Neural progenitor cell (in vitro differentiated cells): ENCODE measurements at regions not wholly inside any gene's neighbourhood (a gene's known extent, or its start where the extent isn't known, plus 50 kb on each side); places are given as distances from the start of the nearest gene placed in this dataset.

Experiments
- EZH2 ChIP-seq: fragments of 200-600 bp; sonication (generic); IDR thresholded peaks from 2 replicates; pipeline ENCODE4 v1.6.1; 2017; ENCODE audit warnings: antibody characterized with exemption, mild to moderate bottlenecking, moderate library complexity
- EZH2phosphoT487 ChIP-seq: fragments of 200-600 bp; sonication (generic); IDR thresholded peaks from 2 replicates; pipeline ENCODE4 v1.6.1; 2017; ENCODE audit warnings: antibody characterized with exemption
- TF ChIP-seq, protein P1 (sequence below): fragments of 200-600 bp; sonication (generic); IDR thresholded peaks from 2 replicates; pipeline ENCODE4 v1.5.1; 2017; ENCODE audit warnings: antibody characterized with exemption, mild to moderate bottlenecking

DNA sequence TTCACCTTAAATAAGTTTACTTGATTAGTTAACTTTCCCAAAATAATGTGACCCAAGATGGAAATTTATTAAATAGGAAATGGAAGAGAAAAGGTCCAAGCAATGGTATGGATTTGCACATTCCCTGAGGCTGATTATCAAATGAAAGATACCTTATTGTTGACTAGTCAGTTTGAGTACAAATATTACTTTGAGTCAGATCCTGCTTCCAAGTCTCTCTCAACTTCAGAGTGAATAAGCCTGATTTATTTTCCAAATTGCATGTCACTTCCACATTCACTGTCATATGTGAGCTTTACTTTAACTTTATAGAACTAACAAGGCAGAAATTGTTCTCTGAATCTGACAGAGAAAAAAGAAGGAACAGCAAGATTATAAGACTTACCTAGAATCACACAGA, 520.8 kb downstream of the RAB28 start:
- TF ChIP-seq, protein P1, sequence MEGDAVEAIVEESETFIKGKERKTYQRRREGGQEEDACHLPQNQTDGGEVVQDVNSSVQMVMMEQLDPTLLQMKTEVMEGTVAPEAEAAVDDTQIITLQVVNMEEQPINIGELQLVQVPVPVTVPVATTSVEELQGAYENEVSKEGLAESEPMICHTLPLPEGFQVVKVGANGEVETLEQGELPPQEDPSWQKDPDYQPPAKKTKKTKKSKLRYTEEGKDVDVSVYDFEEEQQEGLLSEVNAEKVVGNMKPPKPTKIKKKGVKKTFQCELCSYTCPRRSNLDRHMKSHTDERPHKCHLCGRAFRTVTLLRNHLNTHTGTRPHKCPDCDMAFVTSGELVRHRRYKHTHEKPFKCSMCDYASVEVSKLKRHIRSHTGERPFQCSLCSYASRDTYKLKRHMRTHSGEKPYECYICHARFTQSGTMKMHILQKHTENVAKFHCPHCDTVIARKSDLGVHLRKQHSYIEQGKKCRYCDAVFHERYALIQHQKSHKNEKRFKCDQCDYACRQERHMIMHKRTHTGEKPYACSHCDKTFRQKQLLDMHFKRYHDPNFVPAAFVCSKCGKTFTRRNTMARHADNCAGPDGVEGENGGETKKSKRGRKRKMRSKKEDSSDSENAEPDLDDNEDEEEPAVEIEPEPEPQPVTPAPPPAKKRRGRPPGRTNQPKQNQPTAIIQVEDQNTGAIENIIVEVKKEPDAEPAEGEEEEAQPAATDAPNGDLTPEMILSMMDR = no peak
- TF ChIP-seq EZH2 = no peak
- TF ChIP-seq EZH2phosphoT487 = no peak
